HPDE6-E6E7 (cell line): ENCODE measurements at regions not wholly inside any gene's neighbourhood (a gene's known extent, or its start where the extent isn't known, plus 50 kb on each side); places are given as distances from the start of the nearest gene placed in this dataset.
A peak's percentile ranks its signal among the peaks of the same experiment; 100 is the strongest.

ENCODE experiments used
- DNase-seq: peaks from one replicate; pipeline ENCODE4 v3.0.0; 2011; ENCODE audit warnings: missing footprints; ENCODE audit errors: extremely low spot score

GRCh38 chr18:69109686-69110085 is 291.0 kb upstream of the DOK6 start:
- DNase-seq: no peak

DNA sequence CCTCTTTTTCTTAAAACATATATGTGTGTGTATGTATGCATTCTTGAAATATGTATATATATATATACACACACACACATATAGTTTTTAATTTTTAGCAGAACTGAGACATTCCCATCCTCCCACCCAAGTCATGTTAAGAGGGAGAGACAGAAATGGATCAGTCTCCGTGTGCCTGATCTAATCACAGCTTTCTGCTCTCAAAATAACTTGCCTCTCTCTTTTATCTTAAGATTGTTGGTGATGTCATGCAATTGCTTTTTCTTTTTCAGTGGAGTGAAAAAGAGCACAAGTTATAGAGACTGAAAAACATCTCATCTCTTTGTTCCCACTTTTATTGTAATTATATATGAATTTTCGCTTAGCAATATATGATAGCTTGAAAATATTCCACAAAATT is 279.9 kb upstream of the DOK6 start:
- DNase-seq: no peak

DNA sequence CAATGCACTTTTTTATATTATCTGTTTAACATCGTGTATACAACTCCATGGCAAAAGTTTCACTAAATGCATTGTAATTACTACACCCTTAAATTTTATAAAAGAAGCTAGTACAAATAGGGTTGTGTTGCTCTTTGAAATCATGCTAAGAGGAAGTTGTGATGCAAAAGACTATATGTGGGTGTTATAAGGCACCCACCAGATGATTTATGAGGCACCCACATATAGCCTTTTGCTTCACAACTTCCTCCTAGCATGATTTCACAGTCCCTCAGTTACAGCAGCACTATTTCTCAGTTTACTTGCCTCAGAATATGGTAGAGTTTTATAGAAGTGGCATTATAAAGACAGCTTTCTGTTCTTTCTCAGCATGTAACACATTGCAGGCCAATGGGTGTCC is 277.3 kb upstream of the DOK6 start:
- DNase-seq: no peak

GRCh38 chr18:69127873-69128500 is 272.7 kb upstream of the DOK6 start:
- DNase-seq: no peak

DNA sequence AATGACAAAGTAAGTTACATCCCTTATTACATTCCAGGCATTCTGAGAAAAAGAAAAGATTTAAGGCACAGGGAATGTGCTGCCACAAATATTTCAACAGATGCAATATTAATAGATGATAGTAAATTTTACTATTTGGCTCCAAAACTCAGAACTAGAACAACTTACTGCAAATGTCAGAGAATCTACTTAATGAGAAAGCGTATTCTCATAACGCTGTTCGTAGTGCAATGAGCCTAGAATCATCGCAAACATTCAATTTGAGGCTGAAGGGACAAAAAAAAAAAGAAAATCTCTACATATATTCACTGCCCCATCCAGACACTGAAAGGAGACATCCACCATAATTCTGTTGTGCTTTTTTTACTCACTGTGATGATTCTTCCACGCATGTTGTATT is 272.1 kb upstream of the DOK6 start:
- no peak for DNase-seq

DNA sequence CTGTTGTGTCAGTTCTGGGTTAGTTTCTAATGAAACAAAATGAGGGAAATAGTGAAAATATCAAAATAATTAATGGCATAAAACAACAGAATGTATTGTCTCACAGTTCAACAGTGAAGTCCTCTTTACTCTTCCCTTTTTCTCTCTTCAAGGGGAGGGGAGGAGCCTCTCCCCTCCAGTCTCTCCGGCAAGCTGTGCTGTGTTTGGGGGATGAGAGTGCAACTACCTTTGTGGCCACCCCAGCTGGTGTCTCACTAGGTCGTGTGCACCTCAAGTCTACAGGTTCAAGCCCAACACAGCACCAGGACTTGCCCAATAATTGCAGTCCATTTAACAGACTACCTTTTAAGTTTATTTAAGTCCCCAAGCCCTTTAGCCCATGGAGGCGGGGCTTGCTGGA is 271.7 kb upstream of the DOK6 start:
- DNase-seq: no peak

DNA sequence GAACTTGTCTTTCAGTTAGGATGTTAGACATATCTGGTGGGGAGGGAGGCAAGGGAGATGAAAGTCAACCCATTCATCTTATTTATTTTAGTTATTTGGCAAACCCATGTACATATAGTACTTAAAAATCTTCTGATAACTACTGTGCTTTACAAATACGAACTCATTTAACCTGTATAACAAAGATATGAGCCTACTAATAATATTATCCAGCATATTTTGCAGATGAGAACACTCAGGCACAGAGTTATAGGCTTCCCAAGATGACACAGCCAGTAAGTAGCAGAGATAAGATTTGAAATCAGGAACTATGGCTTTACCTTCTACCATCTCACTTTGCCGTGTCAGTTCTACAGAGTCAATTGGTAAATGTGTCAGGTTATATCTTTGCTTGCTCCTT is 262.6 kb upstream of the DOK6 start:
- DNase-seq: no peak

GRCh38 chr18:69143084-69143483 is 257.6 kb upstream of the DOK6 start:
- no peak for DNase-seq

DNA sequence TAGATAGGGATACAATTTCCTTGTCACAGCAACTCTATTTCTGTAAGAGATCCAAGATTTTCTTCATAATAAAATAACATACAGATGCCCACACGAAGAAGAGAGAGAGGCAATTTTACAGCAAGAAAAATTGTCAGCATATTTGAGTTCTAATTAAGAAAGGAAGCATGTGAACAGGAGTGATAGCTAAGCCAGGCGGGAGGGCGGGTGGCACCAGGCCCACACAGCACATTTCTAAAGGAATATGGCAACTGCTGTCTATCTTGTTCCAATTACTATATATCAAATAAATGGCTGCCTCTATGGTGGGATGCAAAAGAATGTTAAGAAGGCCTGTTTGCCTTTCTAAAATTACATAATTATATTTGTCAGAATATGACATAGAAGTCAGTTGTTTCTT is 248.3 kb upstream of the DOK6 start:
- DNase-seq: no peak

DNA sequence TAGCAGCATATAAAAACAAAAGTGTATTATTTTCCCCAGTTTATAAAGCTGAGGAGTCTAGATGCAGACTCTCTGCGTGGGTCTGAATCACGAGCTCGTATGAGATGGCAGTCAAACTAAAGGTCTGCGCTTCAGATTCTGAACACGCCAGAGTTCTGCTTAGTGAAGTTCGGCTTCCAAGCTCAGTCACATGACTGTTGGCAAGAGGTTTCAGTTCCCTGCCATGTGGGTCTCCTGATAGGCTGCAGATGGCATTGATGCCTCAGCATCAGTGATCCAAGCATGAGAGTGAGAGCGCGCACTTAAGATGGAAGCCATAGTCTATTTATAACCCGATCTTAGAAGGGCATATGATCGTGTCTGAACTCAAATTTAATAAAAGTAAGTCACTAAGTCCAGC is 242.8 kb upstream of the DOK6 start:
- DNase-seq: no peak

- DNase-seq: no peak
These were observed 241.7 kb upstream of the DOK6 start for GRCh38 chr18:69158944-69159343.

GRCh38 chr18:69161383-69162028 is 239.2 kb upstream of the DOK6 start:
- DNase-seq: no peak

DNA sequence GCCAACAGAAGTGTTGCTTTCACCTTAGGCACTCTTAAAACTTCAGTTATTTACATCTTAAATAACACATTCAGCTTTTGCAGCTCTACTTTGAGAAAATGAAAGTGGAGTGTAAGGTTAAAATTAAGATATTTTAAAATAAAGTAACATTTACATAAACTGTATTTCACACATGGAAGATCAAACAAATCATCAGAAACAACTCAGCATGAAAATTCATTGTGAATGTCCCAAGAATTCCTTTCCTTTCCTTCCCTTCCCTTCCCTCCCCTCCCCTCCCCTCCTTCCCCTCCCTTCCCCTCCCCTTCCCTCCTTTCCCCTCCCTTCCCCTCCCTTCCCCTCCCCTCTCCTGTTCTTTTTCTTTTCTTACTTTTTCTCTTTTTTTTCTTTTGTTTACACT is 238.0 kb upstream of the DOK6 start:
- no peak for DNase-seq

DNA sequence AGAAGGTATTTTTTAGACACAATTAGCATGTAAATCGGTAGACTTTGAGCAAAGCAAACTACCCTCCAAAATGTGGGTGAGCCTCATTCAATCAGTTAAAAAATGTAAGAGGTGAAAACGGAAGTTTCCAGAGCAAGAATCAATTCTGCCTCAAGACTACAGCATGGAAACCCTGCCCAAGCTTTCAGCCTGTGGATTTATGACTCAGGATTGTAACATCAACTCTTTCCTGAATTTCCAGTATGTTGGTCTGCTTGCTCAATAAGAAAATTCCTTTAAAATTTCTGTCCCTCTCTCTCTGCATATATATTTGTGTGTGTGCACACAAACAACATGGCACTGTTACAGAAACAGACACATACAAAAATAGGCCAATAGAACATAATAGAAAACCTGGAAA is 228.6 kb upstream of the DOK6 start:
- peak; percentile 4 for DNase-seq

DNA sequence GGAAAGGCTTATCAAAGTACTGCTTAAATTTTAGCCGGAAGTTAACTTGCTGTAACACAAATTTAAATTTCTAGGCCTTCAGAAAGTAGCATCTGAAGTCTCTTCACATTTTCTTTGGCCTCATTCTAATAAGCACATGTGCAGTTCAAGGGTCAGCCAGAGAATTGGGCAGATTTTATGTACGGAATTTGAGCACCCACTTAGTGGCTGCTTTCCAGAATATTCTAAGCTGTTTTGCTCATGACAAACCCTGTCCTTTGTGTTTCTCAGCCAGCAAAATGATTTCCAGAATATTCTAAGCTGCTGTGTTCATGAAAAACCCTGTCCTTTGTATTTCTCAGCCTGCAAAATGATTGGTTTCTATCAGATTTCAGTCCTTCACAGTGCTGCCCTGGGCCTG is 225.0 kb upstream of the DOK6 start:
- no peak for DNase-seq

- no peak for DNase-seq
These were observed 223.9 kb upstream of the DOK6 start for GRCh38 chr18:69176741-69177140.

DNA sequence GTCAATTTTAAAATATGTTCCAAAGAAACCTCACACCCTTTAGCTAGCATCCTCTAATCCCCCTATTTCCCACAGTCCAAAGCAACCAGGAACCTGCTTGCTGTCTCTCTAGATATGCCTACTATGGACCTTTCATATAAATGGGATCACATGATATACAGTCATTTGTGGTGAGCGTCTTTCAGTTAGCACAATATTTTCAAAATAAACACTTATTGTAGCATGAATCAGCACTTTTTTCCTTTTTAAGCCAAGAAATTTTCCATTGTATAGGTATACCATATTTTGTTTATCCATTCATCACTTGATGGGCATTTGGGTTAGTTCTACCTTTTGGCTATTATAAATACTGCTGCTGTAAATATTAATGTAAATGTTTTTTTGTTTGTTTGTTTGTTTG is 223.0 kb upstream of the DOK6 start:
- DNase-seq: no peak

GRCh38 chr18:69186162-69186561 is 214.5 kb upstream of the DOK6 start:
- no peak for DNase-seq

- no peak for DNase-seq
These were observed 204.4 kb upstream of the DOK6 start for GRCh38 chr18:69196336-69196735.

DNA sequence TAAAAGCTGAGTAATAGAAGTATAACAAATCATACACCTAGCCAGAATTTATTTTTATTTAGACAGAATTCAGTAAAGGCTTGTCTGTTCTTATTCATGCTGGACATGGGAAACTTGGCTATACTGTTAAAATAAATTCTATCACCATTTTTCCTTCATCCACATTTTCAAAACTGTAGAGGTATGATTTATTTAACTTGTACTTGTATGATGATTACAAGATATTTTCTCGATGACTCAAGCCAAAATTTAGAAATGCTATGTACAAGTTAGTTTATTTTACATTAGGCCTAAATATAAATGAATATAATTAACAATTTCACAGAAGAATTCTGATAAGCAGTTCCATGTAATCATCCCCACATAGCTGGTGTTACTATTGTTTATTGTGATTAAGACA is 194.8 kb upstream of the DOK6 start:
- DNase-seq: no peak

DNA sequence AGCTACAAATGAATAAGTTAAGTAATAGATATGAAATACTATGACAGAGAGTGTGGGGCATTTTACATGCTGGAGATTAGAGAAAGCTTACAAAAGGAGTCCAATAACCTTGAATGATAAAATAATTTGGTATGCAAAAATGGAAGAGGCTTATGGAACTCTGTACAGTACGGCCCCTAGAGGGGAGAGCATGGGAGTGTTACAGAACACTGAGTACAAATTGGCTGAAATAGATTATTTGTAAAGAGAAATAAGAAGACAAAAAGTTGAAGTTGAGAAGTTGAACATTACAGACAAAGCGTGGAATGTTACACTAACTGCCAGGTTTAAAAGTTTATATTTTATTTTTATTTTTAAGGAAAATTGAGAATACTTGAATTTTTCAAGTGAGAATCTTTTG is 192.1 kb upstream of the DOK6 start:
- no peak for DNase-seq

GRCh38 chr18:69209761-69210160 is 190.9 kb upstream of the DOK6 start:
- DNase-seq: no peak

GRCh38 chr18:69213842-69214241 is 186.8 kb upstream of the DOK6 start:
- no peak for DNase-seq

- no peak for DNase-seq
These were observed 185.5 kb upstream of the DOK6 start for GRCh38 chr18:69215161-69215560.
